NCI-H128 (cell line): ENCODE measurements at regions not wholly inside any gene's neighbourhood (a gene's known extent, or its start where the extent isn't known, plus 50 kb on each side); places are given as distances from the start of the nearest gene placed in this dataset.

Source experiments
- DNase-seq: peaks from one replicate; lab custom pipeline; 2025; ENCODE audit not compliant: unreplicated experiment; lab: John Stamatoyannopoulos, UW

DNA sequence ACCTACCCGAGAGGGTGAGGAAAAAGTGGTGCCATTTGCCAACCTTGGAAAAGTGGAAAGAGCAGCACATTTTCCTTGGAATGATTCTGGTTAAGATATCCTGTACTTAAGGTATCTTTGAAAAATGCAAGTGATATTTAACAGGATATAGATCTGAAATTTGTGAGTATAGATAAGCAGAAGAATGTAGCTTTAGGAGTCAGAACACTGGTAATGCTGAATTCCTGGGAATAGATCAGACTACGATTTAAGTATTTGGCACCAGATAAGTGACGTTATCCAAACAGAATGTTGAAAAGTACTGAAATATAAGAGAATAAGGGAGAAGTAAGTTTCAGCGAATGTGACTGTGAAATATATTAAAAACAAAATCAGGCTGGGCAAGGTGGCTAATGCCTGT, 210.1 kb downstream of the PCDH7 start:
- DNase-seq = no peak

DNA sequence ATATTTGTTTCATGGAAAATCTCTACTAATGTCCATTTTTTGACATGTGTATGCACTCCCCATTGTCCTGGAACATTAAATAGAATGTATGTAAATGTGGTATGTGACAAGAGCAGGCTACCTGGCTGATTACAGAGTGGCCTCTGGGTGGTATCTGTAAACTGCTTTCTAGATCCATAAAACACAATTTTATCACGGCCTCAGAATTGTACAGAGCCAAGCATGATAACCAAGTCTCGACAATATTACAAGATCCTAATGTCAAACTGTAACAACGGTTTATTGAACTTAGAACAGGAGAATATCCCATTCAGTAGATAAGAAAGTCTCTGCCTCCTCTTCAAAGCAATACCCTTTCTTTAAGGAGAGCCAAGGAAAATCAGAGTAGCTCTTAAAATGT, 212.4 kb downstream of the PCDH7 start:
- DNase-seq = no peak

- no peak for DNase-seq
Measured at GRCh38 chr4:30939069-30939468, 218.9 kb downstream of the PCDH7 start.

- DNase-seq = no peak
Measured at GRCh38 chr4:30939684-30940083, 219.5 kb downstream of the PCDH7 start.

GRCh38 chr4:30941641-30942040, 221.5 kb downstream of the PCDH7 start:
- no peak for DNase-seq

DNA sequence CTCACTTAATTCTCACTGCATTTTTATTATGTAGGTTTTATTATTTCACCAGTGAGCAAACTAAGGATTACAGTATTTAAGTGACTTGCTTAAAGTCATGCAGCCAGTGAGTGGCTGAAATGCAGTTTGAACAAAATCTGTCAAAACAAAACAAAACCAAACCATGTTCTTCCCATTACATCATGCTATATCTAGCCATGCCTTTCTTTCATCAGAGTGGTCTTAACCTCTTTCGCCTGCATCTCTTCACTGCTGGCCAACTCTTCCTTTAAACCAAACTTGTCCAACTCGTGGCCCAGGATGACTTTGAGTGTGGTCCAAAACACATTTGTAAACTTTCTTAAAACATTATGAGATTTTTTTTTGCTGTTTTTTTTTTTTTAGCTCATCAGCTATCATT, 223.2 kb downstream of the PCDH7 start:
- no peak for DNase-seq

GRCh38 chr4:30945586-30945985, 225.4 kb downstream of the PCDH7 start:
- DNase-seq = no peak

DNA sequence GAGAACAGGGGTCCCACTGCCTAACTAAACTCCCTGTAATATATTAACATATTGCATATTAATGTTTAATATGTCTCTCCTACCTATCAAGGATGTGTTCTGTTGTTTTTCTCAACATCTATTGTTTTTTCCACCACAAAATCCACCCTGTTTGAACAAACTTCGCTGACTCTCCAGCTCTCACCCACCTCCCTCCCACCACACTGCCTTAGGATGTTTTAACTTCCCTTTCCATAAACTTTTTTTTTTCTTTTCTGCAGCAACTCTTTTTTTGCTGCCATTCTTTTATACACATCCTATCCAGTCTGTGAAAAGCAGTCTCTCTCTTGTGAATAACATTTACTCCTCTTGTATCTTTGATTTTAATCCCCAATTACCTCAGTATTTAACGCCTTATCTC, 226.1 kb downstream of the PCDH7 start:
- no peak for DNase-seq

- no peak for DNase-seq
Measured at GRCh38 chr4:30948653-30949052, 228.5 kb downstream of the PCDH7 start.

- no peak for DNase-seq
Measured at GRCh38 chr4:30950737-30951136, 230.6 kb downstream of the PCDH7 start.

GRCh38 chr4:30952526-30953219, 232.5 kb downstream of the PCDH7 start:
- no peak for DNase-seq

- no peak for DNase-seq
Measured at GRCh38 chr4:30953799-30954198, 233.6 kb downstream of the PCDH7 start.

DNA sequence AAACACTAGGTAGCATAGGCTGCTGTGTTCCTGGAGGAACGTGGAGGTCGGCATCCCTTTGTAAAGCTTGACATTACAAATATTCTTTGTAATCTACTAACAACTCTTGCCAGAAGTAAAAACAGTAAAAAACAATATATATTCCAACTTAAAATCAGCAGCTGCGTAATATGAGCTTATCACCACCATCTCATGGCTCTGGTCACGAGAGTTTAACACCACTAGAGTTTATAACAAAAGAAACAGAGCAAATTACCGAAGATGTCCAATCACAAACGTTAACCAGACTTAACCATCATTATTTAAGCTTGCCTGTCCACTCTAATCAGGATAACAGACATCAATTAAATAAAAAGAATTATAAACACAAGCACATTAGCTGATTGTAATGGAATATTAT, 236.7 kb downstream of the PCDH7 start:
- DNase-seq = no peak

GRCh38 chr4:30957706-30958105, 237.5 kb downstream of the PCDH7 start:
- no peak for DNase-seq

- DNase-seq = no peak
Measured at GRCh38 chr4:30959781-30960485, 239.8 kb downstream of the PCDH7 start.

GRCh38 chr4:30962939-30963338, 242.8 kb downstream of the PCDH7 start:
- DNase-seq = no peak

GRCh38 chr4:30968926-30969325, 248.8 kb downstream of the PCDH7 start:
- DNase-seq = no peak

- no peak for DNase-seq
Measured at GRCh38 chr4:30972542-30972941, 252.4 kb downstream of the PCDH7 start.

DNA sequence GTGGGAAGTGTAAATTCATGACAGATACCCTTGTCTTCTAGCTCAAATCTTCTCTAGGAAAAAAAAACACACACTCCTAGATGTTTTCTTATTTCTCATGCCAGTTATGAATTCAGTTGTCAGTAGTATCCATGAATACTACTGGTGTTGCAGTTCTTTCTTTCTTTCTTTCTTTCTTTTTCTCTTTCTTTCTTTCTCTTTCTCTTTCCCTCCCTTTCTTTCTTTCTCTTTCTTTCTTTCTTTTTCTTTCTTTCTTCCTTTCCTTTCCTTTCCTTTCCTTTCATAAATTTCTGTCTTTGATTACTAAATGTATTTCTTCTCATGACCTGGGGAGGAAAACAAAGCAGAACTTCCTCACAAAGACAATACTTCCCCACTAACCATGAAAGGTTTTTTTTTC, 253.8 kb downstream of the PCDH7 start:
- no peak for DNase-seq

GRCh38 chr4:30979402-30979801, 259.2 kb downstream of the PCDH7 start:
- no peak for DNase-seq

DNA sequence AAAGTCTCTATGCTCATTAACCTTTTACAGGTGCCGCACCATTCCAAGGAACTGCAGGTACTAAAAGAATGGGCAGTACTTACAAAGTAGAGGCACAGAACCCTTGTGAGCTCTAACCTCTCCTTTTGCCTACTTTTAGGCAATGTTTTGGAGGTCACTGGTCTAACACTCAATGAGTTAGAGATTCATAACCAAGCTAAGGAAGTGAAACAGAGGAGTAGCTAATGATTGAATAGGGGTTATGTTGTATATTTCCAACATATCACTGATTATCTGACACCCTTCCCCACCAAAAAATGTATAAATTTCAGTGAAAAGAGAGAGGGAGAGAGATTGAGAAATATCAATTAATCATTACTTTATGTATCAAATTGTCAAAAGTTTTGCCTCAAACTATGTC, 269.3 kb downstream of the PCDH7 start:
- no peak for DNase-seq

GRCh38 chr4:30996841-30997240, 276.7 kb downstream of the PCDH7 start:
- no peak for DNase-seq

DNA sequence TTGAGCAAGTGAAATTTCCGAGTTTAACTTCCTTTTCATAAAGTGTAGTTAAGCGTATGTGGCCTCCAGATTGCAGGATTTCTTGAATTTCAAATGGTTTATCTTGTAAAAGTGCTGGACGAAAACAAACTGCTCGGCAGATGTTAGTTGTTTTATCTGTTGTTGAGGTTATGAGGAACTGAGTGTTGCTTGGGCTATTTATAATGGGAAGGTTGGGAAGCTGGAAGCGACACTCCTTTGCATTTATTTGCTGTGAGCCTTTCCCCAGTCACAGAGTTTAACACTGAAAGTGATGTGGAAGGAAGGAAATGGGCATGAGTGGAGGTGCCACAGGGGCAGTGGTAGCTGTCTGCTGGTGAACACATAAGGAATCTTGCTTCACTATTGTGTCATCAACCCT, 284.9 kb downstream of the PCDH7 start:
- DNase-seq = no peak
